HG02588 (cell line): ENCODE measurements at regions not wholly inside any gene's neighbourhood (a gene's known extent, or its start where the extent isn't known, plus 50 kb on each side); places are given as distances from the start of the nearest gene placed in this dataset.

Experiments used
- ATAC-seq: cut with Tn5 transposase; IDR thresholded peaks from one replicate; pipeline ENCODE4 v1.9.1; 2021; ENCODE audit warnings: mild to moderate bottlenecking, moderate library complexity; ENCODE audit not compliant: unreplicated experiment

DNA sequence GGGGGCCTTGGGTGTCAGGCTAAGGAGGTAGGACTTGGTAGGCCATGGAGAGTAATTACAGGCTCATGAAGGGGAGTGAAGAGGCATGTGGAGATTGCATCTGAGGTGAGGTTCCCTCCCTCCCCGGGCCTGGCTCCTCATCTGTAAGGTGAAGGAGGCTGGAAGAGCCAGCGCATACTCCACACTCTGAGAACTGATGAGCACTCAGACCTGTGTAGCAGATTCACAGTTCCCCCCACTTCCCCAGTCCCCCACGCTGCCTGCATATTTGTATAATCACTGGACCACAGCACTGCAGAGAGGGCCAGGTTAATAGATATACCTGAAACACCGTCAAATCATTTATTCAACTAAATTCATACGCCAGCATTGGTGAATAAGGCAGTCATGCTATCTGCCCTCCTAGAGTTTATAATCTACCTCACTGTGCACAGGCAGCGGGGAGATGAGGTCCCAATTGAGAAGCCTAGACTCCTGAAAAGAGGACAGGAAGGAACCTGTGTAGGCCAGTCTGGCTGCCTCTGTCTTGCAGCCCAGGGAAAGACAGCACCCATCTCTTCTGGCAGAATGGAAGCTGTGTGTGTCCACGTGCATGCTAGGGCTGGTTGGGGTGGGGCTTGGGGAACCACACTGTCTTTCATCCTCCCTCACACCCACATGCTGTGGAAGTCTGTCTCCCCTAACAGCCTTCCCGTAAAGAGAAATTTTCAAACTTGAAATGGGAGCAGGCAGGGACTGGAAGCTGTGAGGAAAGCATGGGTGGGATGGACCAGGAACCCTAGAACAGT, 110.6 kb upstream of the ATP1A1 start:
- ATAC-seq: no peak

DNA sequence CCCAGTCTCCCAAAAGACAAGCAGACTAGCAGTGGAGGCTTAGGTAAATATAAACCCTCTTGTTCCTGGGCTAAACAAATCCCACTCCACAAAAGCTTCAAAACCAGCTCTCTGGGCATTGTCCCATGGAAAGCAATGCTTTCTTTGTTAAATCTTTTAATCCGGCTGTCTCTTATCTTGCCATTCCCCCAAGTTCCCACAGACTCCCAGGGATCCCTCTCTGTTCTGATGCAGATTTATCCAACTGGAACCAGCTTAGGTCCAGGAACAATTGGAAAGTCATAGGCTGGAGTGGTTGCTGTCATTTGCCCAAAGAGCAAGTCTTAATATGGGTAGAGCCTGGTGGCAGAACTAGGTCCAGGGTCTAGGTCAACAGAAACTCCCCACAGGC, 110.1 kb upstream of the ATP1A1 start:
- no peak for ATAC-seq

DNA sequence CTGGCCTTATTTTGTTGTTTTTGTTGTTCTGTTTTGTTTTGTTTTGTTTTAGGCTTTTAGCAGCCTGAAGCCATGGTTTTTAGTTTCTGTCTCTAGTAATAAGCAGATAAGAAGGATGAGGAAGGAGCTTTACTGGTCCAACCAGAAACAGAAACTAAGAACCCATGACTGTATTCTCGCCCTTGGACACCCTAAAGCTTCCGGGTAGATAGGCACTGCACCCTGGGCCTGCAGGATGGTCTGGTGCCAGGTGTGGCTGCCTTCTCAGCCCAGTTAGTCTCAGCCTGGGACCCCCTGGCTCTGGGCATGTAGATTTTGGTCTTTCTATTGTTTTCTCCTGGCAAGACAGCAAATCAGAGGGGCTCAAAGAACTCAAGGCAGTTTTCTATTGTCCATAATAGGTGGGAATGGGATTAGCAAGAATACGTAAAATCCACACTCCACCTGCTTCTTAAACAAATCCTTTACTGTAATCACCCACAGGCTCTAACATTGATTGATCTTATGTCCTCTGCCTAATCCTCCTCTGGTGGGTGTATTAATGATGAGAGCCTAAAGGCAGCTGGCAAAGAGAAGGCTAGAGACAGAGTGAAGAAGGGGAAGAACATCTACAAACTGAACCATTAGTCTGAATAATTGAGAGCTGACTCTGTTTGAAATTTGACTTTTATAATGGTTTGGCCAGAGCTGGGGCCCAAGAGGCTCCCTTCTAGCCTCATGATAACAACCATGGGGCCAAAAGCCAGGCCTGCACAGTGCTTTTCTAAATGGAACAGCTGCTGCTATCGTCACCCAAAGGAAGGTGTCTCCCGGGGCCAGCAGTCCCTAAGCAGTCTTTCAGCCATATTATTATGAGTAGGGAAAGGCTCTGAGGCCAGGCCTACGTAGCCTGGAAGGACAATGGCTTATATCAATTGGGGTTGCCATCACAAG, 106.8 kb upstream of the ATP1A1 start:
- ATAC-seq: no peak

DNA sequence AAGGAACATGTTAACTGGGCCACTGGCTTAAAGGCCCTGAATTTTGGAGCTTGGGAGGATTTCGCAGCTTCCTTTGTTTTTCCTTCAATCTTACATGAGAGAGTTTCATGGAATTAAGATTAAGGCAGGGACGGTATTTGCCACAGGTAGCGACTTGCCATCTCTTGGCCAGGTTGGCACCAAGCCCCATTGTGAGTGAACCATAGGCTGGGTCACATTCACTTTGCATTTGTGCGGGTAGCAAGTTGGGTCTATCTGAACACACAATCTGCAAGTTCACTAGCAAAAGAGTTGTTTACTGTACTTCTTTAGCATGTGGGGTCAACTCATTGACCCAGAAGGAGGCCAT, 106.2 kb upstream of the ATP1A1 start:
- ATAC-seq: no peak

DNA sequence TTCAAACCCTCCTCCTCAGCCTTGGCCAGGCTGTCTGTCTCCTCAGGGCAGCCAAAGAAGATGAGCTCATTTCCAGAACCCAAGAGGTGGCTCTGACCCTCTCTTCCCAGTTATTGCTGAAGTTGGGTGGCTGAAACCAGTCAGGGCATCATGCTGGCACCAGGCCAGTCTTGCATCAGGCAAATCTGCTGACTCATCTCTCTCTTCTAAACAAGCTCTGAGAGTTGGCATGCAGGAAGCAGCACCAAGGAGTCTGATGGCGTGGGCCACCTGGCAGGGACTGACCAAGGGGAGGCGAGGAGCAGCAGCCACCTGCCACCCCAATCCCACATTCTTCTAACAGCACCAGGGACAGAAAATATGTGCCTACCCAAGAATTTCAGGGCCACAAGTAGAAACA, 104.8 kb upstream of the ATP1A1 start:
- ATAC-seq: no peak

DNA sequence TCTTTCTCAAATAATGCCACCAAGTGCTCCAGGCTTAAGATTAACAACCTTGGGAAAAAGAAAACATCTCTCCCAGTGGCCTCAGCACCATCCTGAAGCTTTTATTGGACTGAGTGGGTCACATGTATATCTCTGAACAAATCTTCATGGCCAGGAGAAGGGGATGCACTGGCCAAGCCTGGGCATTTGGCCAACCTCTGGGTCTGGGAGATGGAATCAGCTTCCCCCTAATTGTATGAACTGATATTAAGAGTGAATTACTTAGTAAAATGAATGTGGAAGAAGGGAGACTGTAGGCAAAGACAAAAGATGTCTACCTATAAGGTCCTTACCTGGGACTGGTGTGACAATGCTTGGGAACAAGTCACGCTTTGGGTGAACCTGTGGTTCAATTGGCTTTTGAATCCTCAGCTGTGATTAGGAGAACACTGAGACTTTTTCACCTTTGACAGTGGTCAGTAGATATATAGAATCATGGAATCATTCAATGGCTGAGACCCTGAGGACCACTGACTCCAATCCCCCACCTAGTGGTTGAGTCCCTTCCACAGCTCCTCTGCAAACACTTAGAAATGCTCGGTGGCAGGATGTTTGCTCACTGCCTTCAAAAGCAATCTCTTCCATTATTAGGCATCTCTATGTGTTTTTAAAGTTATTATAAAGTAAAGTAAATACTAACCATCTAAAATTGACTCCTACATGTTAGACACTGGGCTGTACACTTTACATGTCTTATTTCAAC, 102.6 kb upstream of the ATP1A1 start:
- ATAC-seq: no peak

DNA sequence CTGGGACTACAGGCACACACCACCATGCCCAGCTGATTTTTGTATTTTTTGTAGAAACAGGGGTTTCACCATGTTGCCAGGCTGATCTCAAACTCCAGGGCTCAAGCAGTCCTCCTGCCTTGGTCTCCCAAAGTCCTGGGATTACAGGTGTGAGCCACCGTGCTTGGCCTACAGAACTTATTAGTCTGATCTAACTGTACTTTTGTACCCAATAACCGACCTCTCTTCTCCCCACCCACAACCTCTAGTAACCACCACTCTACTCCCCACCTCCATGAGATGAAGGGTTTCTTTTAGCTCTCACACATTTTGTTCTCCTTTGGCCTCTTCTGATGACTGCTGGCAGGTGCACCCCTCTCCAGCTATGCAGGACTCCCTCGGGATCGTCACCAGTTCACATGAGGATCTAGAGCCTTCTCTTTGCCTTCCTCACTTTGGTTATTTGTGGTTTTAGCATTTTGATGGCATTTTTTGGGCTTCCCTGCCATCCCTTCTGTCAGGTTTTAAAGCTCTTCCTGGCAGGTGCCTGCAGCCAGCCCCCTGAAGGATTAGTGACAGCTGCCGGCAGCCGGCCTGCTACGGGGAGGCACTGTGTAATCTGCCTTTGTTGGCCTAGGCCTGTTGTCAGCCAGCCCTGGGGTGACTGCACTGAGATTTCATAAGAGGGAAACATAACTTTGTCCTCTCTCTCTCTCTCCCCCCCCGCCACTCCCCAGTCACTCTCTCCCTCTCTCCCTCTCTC, 99.8 kb upstream of the ATP1A1 start:
- ATAC-seq: no peak

DNA sequence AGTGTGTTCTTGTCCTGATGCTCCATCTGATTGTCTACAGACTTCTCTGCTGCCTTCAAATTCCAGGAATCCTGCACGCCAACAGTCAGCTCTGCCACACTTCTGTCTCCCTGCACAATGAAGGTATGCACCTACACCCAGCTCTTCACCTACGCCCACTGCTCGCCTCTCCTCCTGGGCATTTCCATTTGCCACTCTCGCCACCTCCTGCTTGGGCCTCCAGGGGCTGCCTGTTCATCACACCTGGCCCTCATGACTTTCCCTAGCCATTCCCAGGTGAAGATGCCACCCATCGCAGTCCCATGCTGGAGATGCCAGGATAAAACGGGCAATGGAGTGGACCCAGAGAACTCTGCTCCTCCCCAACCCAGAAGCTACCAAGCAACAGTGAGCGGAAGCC, 96.5 kb upstream of the ATP1A1 start:
- no peak for ATAC-seq

DNA sequence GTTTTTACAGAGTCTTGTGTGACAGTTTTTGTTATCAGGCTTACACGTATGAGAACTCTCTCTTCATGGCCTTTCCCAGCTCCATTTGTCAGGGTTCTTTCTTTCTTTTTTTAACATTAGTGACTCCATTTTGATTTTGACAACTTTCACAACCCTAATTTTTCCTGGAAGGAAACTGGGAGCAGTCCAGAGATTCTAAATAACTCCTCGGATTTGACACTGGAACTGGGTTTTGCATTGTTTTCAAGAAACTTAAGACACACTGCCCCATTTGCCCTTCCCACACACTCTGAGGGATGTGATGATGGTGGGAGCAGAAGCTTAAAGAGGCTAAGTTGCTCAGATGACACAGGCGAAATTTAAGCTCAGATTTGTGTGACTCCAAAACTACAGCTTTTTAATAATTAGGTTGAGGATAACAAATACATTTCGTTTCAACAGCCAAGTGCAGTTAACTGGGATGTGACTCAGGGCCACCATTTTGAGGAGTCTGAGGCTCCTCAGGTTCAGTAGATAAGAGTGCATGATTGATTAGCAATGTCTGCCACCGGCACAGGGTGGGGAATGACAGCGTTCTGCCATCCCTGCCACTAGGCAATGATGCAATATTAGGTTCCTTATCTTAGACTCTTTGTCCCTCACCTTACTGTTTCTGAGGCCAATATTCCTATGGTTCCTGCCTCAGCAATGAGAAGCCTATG, 95.1 kb upstream of the ATP1A1 start:
- ATAC-seq: no peak

DNA sequence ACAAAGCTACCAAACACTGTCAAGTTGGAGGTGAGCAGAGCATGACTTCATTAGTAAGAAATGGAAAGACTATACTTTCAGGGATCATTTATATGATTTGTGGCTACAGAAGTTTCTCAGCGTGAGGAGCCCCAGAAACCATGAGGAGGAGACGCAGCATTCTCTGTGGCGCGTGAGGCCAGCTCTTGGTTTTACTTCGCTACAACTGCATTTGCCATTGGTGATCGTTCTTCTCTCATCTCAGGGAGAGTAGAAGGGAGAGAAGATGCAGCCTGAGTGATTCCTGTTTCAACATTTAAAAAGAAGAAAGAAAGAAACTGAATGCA, 94.5 kb upstream of the ATP1A1 start:
- no peak for ATAC-seq

DNA sequence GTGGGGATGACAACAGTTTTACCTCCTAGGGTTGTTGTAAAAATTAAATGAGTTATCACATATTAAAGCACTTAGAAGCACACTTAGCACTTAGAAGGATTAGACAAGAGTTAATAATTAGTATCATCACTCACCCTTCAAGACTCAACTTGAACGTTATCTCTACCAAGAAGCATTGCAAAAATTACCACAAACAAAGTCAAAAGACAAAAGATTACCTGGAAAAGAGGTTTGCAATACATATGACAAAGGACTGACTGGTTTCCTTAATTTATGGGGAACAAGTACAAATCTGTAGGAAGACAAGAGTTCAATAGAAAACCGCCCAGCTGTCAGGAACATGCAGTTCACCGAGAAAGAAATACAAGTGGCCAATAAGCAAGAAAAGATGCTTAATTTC, 93.3 kb upstream of the ATP1A1 start:
- ATAC-seq: no peak

DNA sequence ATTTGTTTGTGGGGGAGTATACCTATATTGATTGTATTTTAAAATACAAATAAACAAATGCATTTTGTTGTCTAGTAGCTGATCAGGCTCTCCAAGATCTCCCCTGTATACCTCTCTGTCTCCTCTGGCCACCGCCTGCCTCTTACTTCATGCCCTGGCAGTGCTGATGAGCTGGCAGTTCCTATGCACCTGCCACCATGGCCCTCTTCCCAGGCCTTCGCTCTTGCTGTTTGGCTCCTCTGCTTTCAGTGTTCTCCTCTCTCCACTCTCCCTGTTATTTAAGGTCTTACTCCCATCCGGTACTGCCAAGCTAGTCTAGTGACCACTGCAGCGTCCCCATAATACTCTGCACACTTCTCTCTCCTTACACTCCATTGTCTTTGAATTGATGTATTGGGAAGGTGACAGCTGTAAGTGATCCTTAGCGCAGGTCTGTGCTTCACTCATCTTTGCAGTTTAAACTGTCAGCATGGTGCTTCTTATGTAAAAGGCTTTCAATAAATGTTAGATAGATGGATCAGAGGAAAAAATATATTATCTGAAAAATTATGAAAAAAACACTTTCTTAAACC, 88.1 kb upstream of the ATP1A1 start:
- no peak for ATAC-seq

DNA sequence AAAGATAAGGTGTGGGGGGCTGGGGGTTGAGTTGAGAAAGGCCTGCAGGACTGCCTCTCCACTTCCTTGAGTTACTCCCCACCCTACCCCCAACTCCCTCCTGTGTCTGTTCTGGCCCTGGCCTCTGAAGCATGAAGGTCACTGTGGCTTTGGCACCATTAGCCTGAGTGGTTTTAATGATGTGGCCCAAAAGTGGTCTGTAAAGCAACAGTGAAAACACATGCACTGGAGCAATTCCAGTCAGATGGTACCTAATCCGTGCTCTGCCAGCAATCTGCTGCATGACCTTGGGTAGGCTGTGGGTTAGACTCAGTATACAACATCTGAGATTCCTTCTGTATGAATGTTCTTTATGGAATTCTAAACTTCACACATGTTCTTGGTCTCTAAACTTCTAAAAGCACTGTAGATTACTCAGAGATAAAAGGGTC, 86.5 kb upstream of the ATP1A1 start:
- no peak for ATAC-seq

DNA sequence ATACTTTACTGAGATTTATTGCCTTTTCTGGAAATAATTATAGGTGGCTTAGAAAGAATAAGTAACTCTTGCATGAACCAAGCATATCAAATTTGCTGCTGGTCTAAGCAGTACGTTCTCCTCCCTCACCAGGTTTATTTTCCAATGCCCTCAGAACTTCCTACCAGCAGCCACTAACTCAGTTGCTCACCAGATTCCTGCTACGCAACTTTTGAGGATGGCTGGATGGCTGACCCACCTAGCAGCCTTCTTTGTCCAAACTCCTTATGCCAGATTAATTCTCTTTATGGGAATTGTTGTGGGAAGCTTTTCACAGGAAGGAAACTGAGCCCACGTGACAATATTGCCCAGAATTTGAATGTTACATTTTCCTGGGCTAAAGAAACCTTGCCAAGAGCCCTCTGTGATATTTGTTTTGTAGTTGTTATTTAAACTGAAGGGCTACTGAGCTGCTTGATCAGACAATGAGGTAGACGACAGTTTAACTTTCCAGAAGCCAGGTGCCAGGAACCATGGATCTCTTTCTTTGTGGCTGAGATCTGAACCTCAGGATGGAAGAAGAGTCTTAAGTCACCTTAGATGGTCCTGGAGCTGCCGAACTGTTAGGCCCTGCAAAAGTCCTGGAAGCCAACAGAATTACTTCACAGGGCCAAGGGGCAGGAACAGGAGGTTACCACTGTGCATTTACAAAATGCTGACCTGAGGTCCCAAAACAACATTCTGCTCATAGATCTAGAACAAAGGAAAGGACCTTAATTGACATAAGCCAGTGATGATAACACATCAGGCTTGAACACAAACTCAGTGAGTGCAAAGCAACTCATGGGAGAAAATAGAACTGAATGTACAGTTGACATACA, 85.5 kb upstream of the ATP1A1 start:
- ATAC-seq: no peak

DNA sequence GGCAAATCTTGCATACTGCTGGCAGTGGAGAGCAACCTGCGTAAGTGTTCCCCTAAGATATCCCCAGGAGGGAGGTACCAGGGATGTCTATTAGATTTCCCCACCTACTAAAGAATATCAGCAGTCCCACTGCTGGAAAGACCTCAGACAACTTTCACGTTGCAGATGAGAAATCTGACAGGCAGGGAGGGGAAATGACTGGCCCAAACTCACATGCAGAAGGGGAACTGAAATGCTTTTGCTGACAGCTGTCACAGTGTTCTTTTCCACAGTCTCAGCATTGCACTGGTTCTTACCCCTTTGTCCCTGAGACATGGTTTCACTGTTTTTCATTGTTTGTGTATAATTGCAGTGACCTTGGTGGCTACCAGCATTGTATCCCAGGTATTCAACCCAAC, 84.8 kb upstream of the ATP1A1 start:
- ATAC-seq: peak; percentile 77

DNA sequence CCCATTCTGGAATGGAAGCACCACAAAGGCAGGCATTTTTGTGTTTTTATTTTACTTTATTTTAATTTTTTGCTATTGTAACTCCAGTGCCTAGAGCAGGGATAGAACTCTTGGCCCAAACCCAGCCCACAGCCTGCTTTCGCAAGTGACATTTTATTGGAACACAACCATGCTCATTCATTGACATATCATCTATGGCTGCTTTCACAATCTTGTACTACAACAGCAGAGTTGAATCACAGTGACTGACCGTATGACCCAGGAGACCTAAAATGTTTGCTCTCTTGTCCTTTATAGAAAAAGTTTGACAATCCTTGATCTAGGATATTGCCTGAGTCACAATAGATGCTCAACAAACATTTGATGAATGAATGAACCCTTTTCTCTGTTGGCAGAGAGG, 83.9 kb upstream of the ATP1A1 start:
- ATAC-seq: no peak

DNA sequence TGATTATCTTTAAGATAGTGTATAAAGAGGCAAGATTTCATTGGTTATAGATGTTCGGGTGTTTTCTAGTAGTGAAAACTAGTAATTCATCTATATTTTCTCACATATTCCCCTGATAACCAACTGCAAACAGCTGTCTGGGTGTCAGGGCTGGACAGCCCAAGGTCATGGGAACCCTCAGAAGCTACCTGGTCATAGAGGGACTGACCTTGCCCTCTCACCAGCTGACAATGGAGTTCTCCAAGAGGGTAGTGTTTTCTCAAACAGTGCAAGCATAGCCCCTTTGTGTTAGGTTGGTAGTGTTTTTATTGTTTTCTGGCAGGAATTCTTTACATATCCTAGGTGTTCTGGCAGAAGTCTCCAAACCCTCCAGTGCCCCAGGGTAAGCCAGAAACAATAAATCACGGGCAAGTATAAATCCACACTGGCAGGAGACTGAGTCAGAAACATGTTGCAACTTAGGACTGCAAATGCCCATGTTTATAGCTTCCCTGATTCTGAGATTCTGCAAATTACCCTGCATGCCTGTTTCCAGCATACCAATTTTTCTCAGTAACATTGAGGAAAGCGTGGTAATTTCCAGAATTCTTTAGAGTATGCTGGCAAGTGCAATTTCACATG, 82.8 kb upstream of the ATP1A1 start:
- no peak for ATAC-seq

DNA sequence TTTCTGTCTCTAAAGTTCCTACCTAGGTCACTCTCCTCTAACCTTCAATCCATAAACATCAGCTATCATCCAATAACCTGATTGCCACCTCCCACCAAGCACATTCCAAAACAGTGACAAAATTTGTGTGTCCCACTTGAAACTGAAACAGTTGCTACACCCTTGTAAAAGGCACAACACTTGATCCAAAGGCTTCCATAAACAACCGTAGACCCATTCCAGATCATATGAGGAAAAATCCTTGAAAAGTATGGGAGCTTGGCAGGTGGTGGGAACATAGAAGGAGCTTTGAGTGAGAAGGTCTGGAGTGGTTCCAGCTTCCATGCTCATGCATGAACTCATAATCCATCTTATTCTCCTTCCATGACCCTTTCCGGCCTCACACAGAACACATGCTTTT, 82.0 kb upstream of the ATP1A1 start:
- ATAC-seq: no peak
